ENCODE measurements at regions not wholly inside any gene's neighbourhood (a gene's known extent, or its start where the extent isn't known, plus 50 kb on each side); places are given as distances from the start of the nearest gene placed in this dataset.

GRCh38 chr14:45649051-45649450, 396.0 kb upstream of the MIS18BP1 start:
- CTCF ChIA-PET, result no interaction called here
- DNase-seq, result no peak
- H3K56ac ChIP-seq (ENCODE audit: extremely low read depth, insufficient read depth, low read length), result no peak overlapping the region
- POLR2A ChIA-PET (ENCODE audit: unreplicated experiment), result no interaction called here
- no TSS peak for BruUV-seq (replicated peaks)
- H2AFZ ChIP-seq (replicated peaks; ENCODE audit: low read length, poor library complexity), result no peak overlapping the region
- intact Hi-C loops (cut with micrococcal nuclease) (no loop called here), dilution Hi-C loops (cut with HindIII; ENCODE audit: low sequenced_read_pairs, unreplicated experiment) (no loop called here), in situ Hi-C loops (cut with MboI; ENCODE audit: low sequenced_read_pairs) (no loop called here)
- H3K14ac ChIP-seq (replicated peaks; ENCODE audit: low read depth, low read length), result no peak overlapping the region
- H3K18ac ChIP-seq (ENCODE audit: low read depth, low read length), result no peak overlapping the region
- H3K4me3 ChIP-seq (ENCODE audit: insufficient read depth, low read depth, low read length), result no peak overlapping the region
- no peak overlapping the region for H2BK15ac ChIP-seq (ENCODE audit: low read depth, low read length)
- no peak overlapping the region for H2BK120ac ChIP-seq (ENCODE audit: low read depth, low read length)
- H3K4ac ChIP-seq (ENCODE audit: low read depth, low read length), result no peak overlapping the region
- ATAC-seq (ENCODE audit: low read depth), result no peak
- H3K4me1 ChIP-seq (ENCODE audit: control insufficient read depth, insufficient read depth, low read length), result no peaks in the 10 kb centered on the region
- H3K27me3 ChIP-seq (ENCODE audit: control insufficient read depth, insufficient read depth, low read length), result no peaks in the 10 kb centered on the region
- no peak overlapping the region for H2AK9ac ChIP-seq (replicated peaks; ENCODE audit: low read depth, low read length, poor library complexity)
- no peak overlapping the region for H4K8ac ChIP-seq (ENCODE audit: low read depth in 2 of 2, low read length in 2 of 2)
- no peak overlapping the region for H2BK5ac ChIP-seq (ENCODE audit: low read depth, low read length, poor library complexity, severe bottlenecking)
- no peak overlapping the region for H2AK5ac ChIP-seq (ENCODE audit: low read depth, low read length)
- no peak overlapping the region for H4K91ac ChIP-seq (ENCODE audit: insufficient read depth, low read depth, low read length)
- WGBS, 2 experiments (ENCODE audit: extremely low coverage in 2 of 2, insufficient read length in 1 of 2), result 20% methylated on average over 1 of the region's 4 CpGs; no CpG with 5 or more reads in 1 of the 2 experiments
- no peak overlapping the region for H3K9ac ChIP-seq (ENCODE audit: low read depth, low read length)
- no peak overlapping the region for H2BK20ac ChIP-seq (ENCODE audit: low read depth, low read length)
- no peak for TF ChIP-seq MXI1 (IDR thresholded peaks at IDR 0.05; ENCODE audit: borderline replicate concordance, low read depth, low read length)
- no peaks in the 10 kb centered on the region for H3K9me1 ChIP-seq (ENCODE audit: insufficient read depth, low read length)
- H3K36me3 ChIP-seq (ENCODE audit: control insufficient read depth, insufficient read depth, low read length), result no peaks in the 10 kb centered on the region
- no peaks in the 10 kb centered on the region for H3K79me1 ChIP-seq (ENCODE audit: low read depth in 1 of 2, low read length in 2 of 2)
- H3K27ac ChIP-seq (ENCODE audit: insufficient read depth, low read length), result no peak overlapping the region
- no peaks in the 10 kb centered on the region for H4K20me1 ChIP-seq (ENCODE audit: insufficient read depth, low read length)
- no peak overlapping the region for H3K23ac ChIP-seq (ENCODE audit: low read depth, low read length)
- peaks cover 2% of the 10 kb centered on the region; the same call in 1 of the 2 replicates for H3K9me3 ChIP-seq (ENCODE audit: control insufficient read depth, insufficient read depth, low read length)
- H4K5ac ChIP-seq (ENCODE audit: low read depth, low read length), result no peak overlapping the region
- no peak overlapping the region for H3K4me2 ChIP-seq (ENCODE audit: low read depth, low read length)
